ENCODE measurements at regions not wholly inside any gene's neighbourhood (a gene's known extent, or its start where the extent isn't known, plus 50 kb on each side); places are given as distances from the start of the nearest gene placed in this dataset.

DNA sequence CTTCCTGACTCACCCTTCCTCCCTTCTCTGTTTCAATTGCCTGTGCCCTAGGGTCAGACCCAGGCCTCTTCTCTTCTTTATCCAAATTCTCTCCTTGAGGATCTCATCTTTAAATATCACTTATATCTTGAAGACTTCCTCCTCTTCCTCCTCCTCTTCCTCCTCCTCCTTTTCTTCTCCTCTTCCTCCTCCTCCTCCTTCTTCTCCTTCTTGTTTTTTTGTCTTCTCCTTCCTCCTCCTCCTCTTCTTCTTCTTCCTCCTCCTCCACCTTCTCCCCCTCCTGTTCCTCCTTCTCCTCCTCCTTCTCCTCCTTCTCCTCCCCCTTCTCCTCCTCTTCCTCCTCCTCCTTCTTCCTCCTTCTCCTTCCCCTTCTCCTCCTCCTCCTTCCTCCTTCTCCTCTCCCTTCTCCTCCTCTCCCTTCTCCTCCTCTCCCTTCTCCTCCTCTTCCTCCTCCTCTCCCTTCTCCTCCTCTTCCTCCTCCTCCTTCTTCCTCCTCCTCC is 127.6 kb upstream of the AKIRIN2 start:
- Histone ChIP-seq H3K9me3 (ENCODE audit: control insufficient read depth in 2 of 2, low read length in 2 of 2) (no peaks in the 10 kb centered on the region), H3K4me3 (ENCODE audit: low read length in 2 of 2) (no peak overlapping the region), H3K27ac (ENCODE audit: low read length) (no peak overlapping the region), H3K9ac (ENCODE audit: low read length in 2 of 2) (no peak overlapping the region), H3K27me3 (ENCODE audit: control insufficient read depth in 1 of 2, insufficient read depth in 2 of 2, low read length in 2 of 2) (peaks cover 0 to 2% of the 10 kb centered on the region in 2 donors), H3K4me1 (ENCODE audit: control insufficient read depth, insufficient read depth, low read length) (no peaks in the 10 kb centered on the region), H3K36me3 (ENCODE audit: control insufficient read depth in 2 of 2, insufficient read depth in 2 of 2, low read length in 2 of 2) (no peaks in the 10 kb centered on the region)

DNA sequence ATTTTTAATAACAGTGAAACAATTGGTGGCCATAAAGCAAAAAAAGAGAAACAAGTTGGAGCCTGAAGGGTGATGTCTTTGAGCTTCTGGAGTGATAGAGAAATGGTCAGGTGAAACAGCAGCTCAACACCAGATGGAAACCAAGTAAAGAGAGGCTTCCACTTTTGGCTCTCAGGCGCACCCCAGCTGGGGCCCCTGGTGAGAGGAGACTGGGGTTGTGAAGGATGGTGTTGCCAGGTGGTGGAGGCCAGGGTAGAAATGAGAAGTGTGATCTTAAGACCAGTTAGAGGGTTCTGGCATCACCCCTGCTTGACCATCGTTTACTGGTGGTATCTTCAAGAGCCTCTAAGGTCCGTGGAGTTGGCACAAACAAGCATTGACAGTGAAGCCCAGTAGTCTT is 126.0 kb upstream of the AKIRIN2 start:
- H3K4me1 ChIP-seq (ENCODE audit: control insufficient read depth, insufficient read depth, low read length): no peaks in the 10 kb centered on the region
- no peak overlapping the region for H3K27ac ChIP-seq (ENCODE audit: low read length)

DNA sequence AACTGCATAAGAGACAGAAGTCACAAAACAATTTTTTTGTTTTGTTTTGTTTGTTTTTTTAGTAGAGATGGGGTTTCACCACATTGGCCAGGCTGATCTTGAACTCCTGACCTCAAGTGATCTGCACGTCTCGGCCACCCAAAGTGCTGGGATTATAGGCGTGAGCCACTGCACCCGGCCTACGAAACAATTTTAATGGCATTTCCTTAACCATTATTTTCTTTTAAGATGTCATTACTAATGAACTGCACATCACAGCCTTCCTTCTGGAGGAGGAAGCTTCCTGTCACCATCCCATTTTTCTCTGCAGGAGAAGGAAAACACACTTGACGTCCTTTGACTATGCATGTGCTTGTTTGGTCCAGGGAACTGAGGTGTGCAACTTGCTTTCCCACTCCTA is 125.3 kb upstream of the AKIRIN2 start:
- no peaks in the 10 kb centered on the region for H3K36me3 ChIP-seq (ENCODE audit: control insufficient read depth in 2 of 2, insufficient read depth in 2 of 2, low read length in 2 of 2)
- peaks cover 0 to 2% of the 10 kb centered on the region in 2 donors for H3K27me3 ChIP-seq (ENCODE audit: control insufficient read depth in 1 of 2, insufficient read depth in 2 of 2, low read length in 2 of 2)
- H3K9me3 ChIP-seq (ENCODE audit: control insufficient read depth in 2 of 2, low read length in 2 of 2): no peaks in the 10 kb centered on the region
- no peak overlapping the region for H3K4me3 ChIP-seq (ENCODE audit: low read length in 2 of 2)
- no peaks in the 10 kb centered on the region for H3K4me1 ChIP-seq (ENCODE audit: control insufficient read depth, insufficient read depth, low read length)
- no peak overlapping the region for H3K27ac ChIP-seq (ENCODE audit: low read length)
- no peak overlapping the region for H3K9ac ChIP-seq (ENCODE audit: low read length in 2 of 2)

More for the DNA sequence above, 126.0 kb upstream of the AKIRIN2 start:
- peaks cover 0 to 2% of the 10 kb centered on the region in 2 donors for H3K27me3 ChIP-seq (ENCODE audit: control insufficient read depth in 1 of 2, insufficient read depth in 2 of 2, low read length in 2 of 2)
- H3K9ac ChIP-seq (ENCODE audit: low read length in 2 of 2): no peak overlapping the region
- no peaks in the 10 kb centered on the region for H3K36me3 ChIP-seq (ENCODE audit: control insufficient read depth in 2 of 2, insufficient read depth in 2 of 2, low read length in 2 of 2)
- H3K9me3 ChIP-seq (ENCODE audit: control insufficient read depth in 2 of 2, low read length in 2 of 2): no peaks in the 10 kb centered on the region
- no peak overlapping the region for H3K4me3 ChIP-seq (ENCODE audit: low read length in 2 of 2)

DNA sequence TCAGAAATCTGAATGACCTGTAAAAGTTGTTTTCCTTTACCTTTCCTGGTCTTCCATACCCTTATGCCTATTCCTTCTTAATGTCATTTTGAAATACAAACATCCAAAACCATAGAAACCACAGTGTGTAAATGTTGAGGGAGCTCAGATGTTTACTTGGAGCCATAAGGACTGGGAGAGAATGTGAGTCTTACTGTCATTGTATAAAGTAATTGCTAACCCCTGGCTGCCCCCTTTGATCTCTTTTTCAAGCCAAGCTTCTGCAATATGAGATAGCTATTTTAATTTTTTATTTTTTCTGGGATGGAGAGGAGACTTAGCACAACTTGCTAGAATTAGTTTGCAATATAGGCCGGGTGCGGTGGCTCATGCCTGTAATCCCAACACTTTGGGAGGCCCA is 124.4 kb upstream of the AKIRIN2 start:
- no peaks in the 10 kb centered on the region for H3K36me3 ChIP-seq (ENCODE audit: control insufficient read depth in 2 of 2, insufficient read depth in 2 of 2, low read length in 2 of 2)
- H3K9me3 ChIP-seq (ENCODE audit: control insufficient read depth in 2 of 2, low read length in 2 of 2): no peaks in the 10 kb centered on the region
- H3K4me3 ChIP-seq (ENCODE audit: low read length in 2 of 2): no peak overlapping the region
- no peaks in the 10 kb centered on the region for H3K4me1 ChIP-seq (ENCODE audit: control insufficient read depth, insufficient read depth, low read length)
- H3K9ac ChIP-seq (ENCODE audit: low read length in 2 of 2): no peak overlapping the region
- H3K27me3 ChIP-seq (ENCODE audit: control insufficient read depth in 1 of 2, insufficient read depth in 2 of 2, low read length in 2 of 2): peaks cover 0 to 2% of the 10 kb centered on the region in 2 donors
- H3K27ac ChIP-seq (ENCODE audit: low read length): no peak overlapping the region

DNA sequence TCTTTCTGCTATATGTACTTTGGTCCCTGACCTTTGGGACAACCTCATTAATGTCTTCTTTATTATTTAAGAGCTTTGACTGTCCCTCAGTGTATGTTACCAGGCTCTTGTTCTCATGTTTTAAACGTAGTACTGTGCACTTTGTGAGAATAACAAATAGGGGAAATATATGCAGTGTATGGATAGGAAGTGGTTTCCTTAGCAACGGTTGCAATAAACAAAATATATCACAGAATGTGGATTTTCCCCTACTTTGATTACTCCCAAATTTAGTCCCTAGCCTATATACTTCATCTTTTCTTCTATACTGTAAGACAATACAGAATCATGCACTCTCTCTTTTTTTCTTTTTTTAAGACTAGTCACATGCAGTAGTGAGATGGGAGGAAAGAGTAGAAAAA is 123.8 kb upstream of the AKIRIN2 start:
- Histone ChIP-seq H3K9ac (ENCODE audit: low read length in 2 of 2) (no peak overlapping the region), H3K4me1 (ENCODE audit: control insufficient read depth, insufficient read depth, low read length) (no peaks in the 10 kb centered on the region), H3K36me3 (ENCODE audit: control insufficient read depth in 2 of 2, insufficient read depth in 2 of 2, low read length in 2 of 2) (no peaks in the 10 kb centered on the region), H3K9me3 (ENCODE audit: control insufficient read depth in 2 of 2, low read length in 2 of 2) (no peaks in the 10 kb centered on the region), H3K27me3 (ENCODE audit: control insufficient read depth in 1 of 2, insufficient read depth in 2 of 2, low read length in 2 of 2) (peaks cover 0 to 2% of the 10 kb centered on the region in 2 donors), H3K27ac (ENCODE audit: low read length) (no peak overlapping the region), H3K4me3 (ENCODE audit: low read length in 2 of 2) (no peak overlapping the region)

DNA sequence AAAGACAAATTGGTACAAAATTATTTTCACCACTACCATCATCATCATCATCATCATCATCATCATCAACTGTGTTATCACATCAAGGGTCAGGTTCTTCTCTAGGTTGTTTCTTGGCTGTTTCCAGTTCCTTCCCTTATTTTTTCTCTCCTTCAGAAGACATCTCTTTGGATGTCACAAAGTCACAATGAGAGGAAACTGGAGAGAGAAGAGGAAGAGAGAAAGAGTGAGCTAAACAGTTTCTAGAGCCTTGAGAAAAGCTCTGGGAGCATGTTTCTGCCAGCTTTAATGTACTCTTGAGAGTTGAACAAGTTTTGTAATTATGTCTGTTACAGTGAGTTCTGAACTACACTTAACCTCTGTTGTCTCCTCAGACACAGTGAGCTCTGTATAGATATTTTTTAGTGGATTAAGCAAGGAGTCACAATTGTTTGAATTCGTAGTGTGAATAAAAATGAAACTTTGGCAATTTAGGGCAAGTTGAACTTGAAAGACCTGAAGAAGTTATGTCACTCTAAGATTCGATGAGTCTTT is 123.0 kb upstream of the AKIRIN2 start:
- Histone ChIP-seq H3K27me3 (ENCODE audit: control insufficient read depth in 1 of 2, insufficient read depth in 2 of 2, low read length in 2 of 2) (peaks cover 0 to 2% of the 10 kb centered on the region in 2 donors), H3K9me3 (ENCODE audit: control insufficient read depth in 2 of 2, low read length in 2 of 2) (no peaks in the 10 kb centered on the region), H3K4me1 (ENCODE audit: control insufficient read depth, insufficient read depth, low read length) (no peaks in the 10 kb centered on the region), H3K36me3 (ENCODE audit: control insufficient read depth in 2 of 2, insufficient read depth in 2 of 2, low read length in 2 of 2) (no peaks in the 10 kb centered on the region), H3K4me3 (ENCODE audit: low read length in 2 of 2) (no peak overlapping the region), H3K9ac (ENCODE audit: low read length in 2 of 2) (no peak overlapping the region), H3K27ac (ENCODE audit: low read length) (no peak overlapping the region)

DNA sequence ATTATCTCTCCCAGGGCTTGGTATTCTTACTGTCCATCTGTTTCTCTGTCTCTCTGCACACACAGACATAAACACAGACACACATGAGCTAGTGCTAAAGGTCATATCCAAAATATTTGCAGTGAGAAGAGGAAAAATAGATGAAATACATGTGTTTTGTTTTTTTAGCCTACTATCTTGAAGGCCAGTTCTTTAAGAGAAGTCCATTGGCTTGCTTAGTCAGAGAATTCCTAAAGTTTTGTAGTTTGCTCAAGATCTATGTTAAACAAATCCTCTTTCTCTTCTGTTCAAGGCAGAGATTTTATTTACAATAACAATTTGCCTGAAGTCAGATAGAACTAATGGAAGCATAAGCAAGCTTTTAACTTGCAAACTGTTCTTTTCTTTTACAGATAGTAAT is 120.0 kb upstream of the AKIRIN2 start:
- Histone ChIP-seq H3K9ac (ENCODE audit: low read length in 2 of 2) (no peak overlapping the region), H3K27me3 (ENCODE audit: control insufficient read depth in 1 of 2, insufficient read depth in 2 of 2, low read length in 2 of 2) (no peaks in the 10 kb centered on the region), H3K9me3 (ENCODE audit: control insufficient read depth in 2 of 2, low read length in 2 of 2) (no peaks in the 10 kb centered on the region), H3K27ac (ENCODE audit: low read length) (no peak overlapping the region), H3K4me3 (ENCODE audit: low read length in 2 of 2) (no peak overlapping the region), H3K36me3 (ENCODE audit: control insufficient read depth in 2 of 2, insufficient read depth in 2 of 2, low read length in 2 of 2) (no peaks in the 10 kb centered on the region), H3K4me1 (ENCODE audit: control insufficient read depth, insufficient read depth, low read length) (no peaks in the 10 kb centered on the region)

DNA sequence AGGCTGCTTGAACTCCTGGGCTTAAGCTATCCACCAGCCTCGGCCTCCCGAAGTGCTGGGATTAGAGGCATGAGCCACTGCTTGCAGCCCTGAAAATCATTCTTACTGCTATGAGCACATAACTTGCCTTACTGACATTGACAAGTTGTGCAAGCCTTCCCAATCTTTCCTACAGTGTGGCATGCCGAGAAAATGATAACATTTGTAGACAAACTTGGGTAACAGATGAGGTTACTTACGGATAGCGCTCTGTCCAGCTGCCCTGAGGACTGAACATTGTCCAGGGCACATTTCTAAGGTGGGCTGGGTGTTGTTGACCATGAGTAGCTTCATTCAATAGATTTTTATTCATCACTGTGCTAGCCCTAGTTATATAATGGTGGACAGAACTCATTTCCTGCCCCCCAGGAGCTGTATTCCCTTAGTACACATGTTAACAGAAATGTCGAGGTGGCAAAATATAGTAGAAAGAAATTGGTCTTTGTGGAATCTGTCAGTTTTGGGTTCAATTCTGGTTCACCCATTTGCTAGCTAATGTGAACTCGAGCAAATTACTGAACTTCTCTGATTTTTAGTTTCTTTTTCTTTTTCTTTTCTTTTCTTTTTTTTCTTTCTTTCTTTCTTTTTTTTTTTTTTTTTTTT is 118.4 kb upstream of the AKIRIN2 start:
- H3K27ac ChIP-seq (ENCODE audit: low read length): no peak overlapping the region
- H3K4me3 ChIP-seq (ENCODE audit: low read length in 2 of 2): no peak overlapping the region
- no peaks in the 10 kb centered on the region for H3K4me1 ChIP-seq (ENCODE audit: control insufficient read depth, insufficient read depth, low read length)
- no peak overlapping the region for H3K9ac ChIP-seq (ENCODE audit: low read length in 2 of 2)
- no peaks in the 10 kb centered on the region for H3K27me3 ChIP-seq (ENCODE audit: control insufficient read depth in 1 of 2, insufficient read depth in 2 of 2, low read length in 2 of 2)
- H3K9me3 ChIP-seq (ENCODE audit: control insufficient read depth in 2 of 2, low read length in 2 of 2): no peaks in the 10 kb centered on the region
- no peaks in the 10 kb centered on the region for H3K36me3 ChIP-seq (ENCODE audit: control insufficient read depth in 2 of 2, insufficient read depth in 2 of 2, low read length in 2 of 2)

DNA sequence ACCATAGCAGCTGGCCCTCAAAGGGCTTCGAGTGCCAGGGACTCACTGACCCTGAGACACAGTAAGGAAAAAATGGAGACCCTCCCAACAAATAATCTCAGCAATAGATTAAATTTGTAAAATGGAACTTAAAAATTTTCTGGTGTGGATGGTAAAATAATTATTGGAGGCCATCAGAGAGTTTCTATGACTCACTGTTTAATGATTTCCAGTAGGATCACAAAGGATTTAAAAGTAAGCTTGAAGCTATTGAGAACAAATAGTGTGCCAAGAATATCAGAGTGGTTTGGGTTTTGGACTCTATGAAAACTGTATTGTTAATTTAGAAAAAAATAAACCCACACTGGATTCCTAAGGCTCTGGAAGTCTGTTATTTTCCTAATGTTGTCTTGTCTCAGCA is 115.2 kb upstream of the AKIRIN2 start:
- Histone ChIP-seq H3K36me3 (ENCODE audit: control insufficient read depth in 2 of 2, insufficient read depth in 2 of 2, low read length in 2 of 2) (no peaks in the 10 kb centered on the region), H3K4me1 (ENCODE audit: control insufficient read depth, insufficient read depth, low read length) (no peaks in the 10 kb centered on the region), H3K27me3 (ENCODE audit: control insufficient read depth in 1 of 2, insufficient read depth in 2 of 2, low read length in 2 of 2) (peaks cover 0 to 4% of the 10 kb centered on the region in 2 donors), H3K9ac (ENCODE audit: low read length in 2 of 2) (no peak overlapping the region), H3K4me3 (ENCODE audit: low read length in 2 of 2) (no peak overlapping the region), H3K27ac (ENCODE audit: low read length) (no peak overlapping the region), H3K9me3 (ENCODE audit: control insufficient read depth in 2 of 2, low read length in 2 of 2) (no peaks in the 10 kb centered on the region)

DNA sequence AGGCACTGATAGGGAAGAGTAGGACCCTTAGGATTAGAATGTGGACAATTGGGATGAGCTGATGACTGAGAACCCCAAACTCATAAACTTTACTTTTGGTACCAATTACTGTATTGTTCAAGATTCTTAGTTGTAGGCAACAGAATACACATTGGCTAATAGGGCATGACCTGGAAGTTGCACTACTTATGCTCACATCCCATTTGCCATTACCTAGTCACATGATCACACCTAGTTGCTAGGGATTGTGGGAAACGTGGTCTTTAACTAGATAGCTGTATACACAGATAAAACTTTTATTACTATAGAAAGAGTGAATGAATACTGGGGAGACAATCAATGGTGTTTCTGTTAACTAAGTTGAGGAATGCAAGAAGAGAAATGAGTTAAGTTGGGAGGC is 113.4 kb upstream of the AKIRIN2 start:
- Histone ChIP-seq H3K4me3 (ENCODE audit: low read length in 2 of 2) (no peak overlapping the region), H3K4me1 (ENCODE audit: control insufficient read depth, insufficient read depth, low read length) (no peaks in the 10 kb centered on the region), H3K9ac (ENCODE audit: low read length in 2 of 2) (no peak overlapping the region), H3K27me3 (ENCODE audit: control insufficient read depth in 1 of 2, insufficient read depth in 2 of 2, low read length in 2 of 2) (peaks cover 0 to 4% of the 10 kb centered on the region in 2 donors), H3K27ac (ENCODE audit: low read length) (no peak overlapping the region), H3K36me3 (ENCODE audit: control insufficient read depth in 2 of 2, insufficient read depth in 2 of 2, low read length in 2 of 2) (no peaks in the 10 kb centered on the region), H3K9me3 (ENCODE audit: control insufficient read depth in 2 of 2, low read length in 2 of 2) (no peaks in the 10 kb centered on the region)

DNA sequence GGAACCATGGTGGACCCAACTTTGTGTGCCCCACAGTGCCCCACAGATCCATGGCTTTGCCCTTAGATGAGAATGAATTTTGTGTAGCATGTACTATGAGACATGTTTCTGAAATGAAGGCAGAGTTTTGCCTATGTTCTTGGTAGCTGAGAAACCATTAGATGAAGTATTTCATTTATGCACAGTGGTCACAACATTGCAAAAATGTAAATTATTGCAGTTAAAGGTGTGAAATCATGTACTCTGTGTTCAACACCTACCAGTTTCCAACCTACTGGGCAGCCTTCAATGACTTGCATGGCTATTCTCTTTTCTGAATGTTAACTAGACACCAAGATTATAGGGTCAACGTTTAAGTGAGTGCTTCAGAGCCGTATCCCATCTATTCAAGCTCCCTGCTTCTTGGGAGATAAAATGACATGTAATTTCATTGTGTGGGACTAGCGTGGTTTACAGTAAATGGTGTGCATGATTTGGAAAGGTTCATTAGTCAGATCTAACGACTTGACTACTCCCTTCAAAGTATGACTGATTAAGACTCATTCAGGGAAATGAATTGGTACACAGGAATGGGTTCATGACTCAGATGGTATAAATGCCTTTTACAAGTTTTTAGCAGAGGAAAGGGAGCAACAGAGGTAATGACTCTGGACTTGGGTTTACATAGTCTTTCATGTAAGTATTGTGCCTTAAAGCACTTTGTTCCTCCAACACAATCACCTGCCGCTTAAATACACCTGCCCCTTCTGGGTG is 106.1 kb upstream of the AKIRIN2 start:
- H3K27me3 ChIP-seq (ENCODE audit: control insufficient read depth in 1 of 2, insufficient read depth in 2 of 2, low read length in 2 of 2): peaks cover 0 to 4% of the 10 kb centered on the region in 2 donors
- no peak overlapping the region for H3K4me3 ChIP-seq (ENCODE audit: low read length in 2 of 2)
- H3K36me3 ChIP-seq (ENCODE audit: control insufficient read depth in 2 of 2, insufficient read depth in 2 of 2, low read length in 2 of 2): no peaks in the 10 kb centered on the region
- no peak overlapping the region for H3K27ac ChIP-seq (ENCODE audit: low read length)
- no peaks in the 10 kb centered on the region for H3K4me1 ChIP-seq (ENCODE audit: control insufficient read depth, insufficient read depth, low read length)
- no peaks in the 10 kb centered on the region for H3K9me3 ChIP-seq (ENCODE audit: control insufficient read depth in 2 of 2, low read length in 2 of 2)
- H3K9ac ChIP-seq (ENCODE audit: low read length in 2 of 2): no peak overlapping the region
